AG09309 (cell line): ENCODE measurements at regions not wholly inside any gene's neighbourhood (a gene's known extent, or its start where the extent isn't known, plus 50 kb on each side); places are given as distances from the start of the nearest gene placed in this dataset.

Experiments used
- DNase-seq: peaks from one replicate; pipeline ENCODE4 v3.0.0-alpha.2; 2010; ENCODE audit warnings: low read depth
- H3K4me3 ChIP-seq: 2 replicates; pipeline ENCODE4 v1.5.1; 2011; ENCODE audit warnings: mild to moderate bottlenecking, low read depth, low read length, moderate library complexity; ENCODE audit not compliant: control insufficient read depth
- TF ChIP-seq, protein P1 (sequence below): IDR thresholded peaks from 2 replicates; pipeline ENCODE4 v1.5.1; 2011; ENCODE audit warnings: mild to moderate bottlenecking, low read depth, low read length, inconsistent platforms; ENCODE audit not compliant: insufficient read depth, control insufficient read depth; ENCODE audit errors: missing control alignments

- H3K4me3 ChIP-seq, result no peak overlapping the region
- TF ChIP-seq, protein P1, sequence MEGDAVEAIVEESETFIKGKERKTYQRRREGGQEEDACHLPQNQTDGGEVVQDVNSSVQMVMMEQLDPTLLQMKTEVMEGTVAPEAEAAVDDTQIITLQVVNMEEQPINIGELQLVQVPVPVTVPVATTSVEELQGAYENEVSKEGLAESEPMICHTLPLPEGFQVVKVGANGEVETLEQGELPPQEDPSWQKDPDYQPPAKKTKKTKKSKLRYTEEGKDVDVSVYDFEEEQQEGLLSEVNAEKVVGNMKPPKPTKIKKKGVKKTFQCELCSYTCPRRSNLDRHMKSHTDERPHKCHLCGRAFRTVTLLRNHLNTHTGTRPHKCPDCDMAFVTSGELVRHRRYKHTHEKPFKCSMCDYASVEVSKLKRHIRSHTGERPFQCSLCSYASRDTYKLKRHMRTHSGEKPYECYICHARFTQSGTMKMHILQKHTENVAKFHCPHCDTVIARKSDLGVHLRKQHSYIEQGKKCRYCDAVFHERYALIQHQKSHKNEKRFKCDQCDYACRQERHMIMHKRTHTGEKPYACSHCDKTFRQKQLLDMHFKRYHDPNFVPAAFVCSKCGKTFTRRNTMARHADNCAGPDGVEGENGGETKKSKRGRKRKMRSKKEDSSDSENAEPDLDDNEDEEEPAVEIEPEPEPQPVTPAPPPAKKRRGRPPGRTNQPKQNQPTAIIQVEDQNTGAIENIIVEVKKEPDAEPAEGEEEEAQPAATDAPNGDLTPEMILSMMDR, result no peak
- no peak for DNase-seq
Observed at GRCh38 chr2:75788154-75788553, 77.4 kb upstream of the GCFC2 start.

DNA sequence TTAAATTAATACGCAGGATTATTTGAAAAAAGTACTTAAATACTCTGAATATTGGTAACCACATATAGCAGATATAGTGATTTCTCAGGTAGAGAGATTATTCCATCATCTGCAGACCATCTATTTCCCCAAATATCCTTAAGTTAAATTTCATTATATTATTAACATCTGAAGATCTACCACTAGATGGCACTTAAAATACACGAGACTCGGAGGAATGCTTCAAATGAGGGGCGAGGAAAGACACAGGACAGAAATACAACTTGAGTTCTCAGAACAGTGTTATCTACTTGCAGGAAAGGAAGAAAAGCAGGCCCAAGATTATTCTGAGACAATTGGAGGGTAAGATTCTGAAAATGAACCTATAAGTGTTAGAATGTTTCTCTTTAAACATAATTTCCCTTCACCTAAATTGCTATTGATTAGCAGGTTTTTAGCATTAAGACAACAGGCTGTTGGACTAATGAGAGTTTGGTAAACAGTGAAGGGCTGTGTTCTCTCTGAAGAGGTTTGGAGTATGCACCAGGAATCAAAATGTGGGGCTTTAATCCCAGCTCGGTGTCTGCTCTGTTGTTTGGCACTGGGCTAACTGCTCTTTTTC, 76.9 kb upstream of the GCFC2 start:
- peak; percentile 2 for DNase-seq
- H3K4me3 ChIP-seq, result no peak overlapping the region
- TF ChIP-seq, protein P1, result peak; percentile 54

DNA sequence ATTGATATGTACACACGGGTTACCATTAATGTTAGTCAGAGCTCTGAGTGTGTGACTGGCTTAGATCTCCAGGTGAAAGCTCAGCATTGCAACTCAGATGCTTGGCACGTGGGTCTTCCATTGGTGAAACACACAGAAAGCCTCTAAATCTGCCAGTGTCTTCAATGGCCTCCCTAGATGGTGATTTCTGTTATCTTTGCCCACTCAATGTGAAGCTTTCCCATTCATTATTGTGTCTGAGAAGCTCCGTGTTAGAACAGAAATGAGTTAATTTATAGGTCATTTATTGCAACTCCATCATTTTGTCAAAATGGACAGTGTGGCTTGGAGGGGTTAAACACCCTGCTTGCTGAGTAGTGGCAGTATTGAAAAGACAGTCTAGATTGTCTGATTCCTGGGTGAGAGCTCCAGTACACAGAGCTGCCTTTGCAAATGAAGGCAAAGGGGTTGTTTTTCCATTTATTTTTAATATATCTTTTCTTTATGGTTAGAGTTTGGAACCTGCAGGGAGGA, 64.7 kb upstream of the GCFC2 start:
- no peak overlapping the region for H3K4me3 ChIP-seq
- no peak for DNase-seq
- TF ChIP-seq, protein P1, result no peak

- no peak for DNase-seq
- H3K4me3 ChIP-seq, result no peak overlapping the region
- TF ChIP-seq, protein P1, result no peak
Observed at GRCh38 chr2:75772908-75773630, 62.4 kb upstream of the GCFC2 start.

- no peak for DNase-seq
- no peak overlapping the region for H3K4me3 ChIP-seq
- TF ChIP-seq, protein P1, result no peak
Observed at GRCh38 chr2:75765798-75766197, 55.1 kb upstream of the GCFC2 start.

DNA sequence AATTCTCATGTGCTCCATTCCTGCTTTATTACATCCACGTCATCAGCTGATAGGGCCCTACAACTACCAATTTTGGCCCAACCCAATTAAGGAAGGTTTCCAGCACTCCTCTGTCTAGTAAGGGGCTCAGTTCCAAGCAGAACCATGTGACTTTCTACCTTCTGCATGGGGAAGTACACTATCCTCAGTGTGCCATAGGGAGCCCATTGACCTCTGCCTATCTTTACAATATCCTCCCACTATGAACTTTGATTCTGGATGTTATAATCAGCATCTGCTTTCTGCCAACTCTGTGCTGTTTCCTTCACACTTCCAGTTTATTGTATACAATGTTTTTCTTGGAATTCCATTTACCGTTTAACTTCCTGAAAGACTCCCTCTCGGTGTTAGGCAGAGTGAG, 53.9 kb upstream of the GCFC2 start:
- DNase-seq, result no peak
- H3K4me3 ChIP-seq, result no peak overlapping the region
- TF ChIP-seq, protein P1, result no peak
